ENCODE measurements at regions not wholly inside any gene's neighbourhood (a gene's known extent, or its start where the extent isn't known, plus 50 kb on each side); places are given as distances from the start of the nearest gene placed in this dataset.

DNA sequence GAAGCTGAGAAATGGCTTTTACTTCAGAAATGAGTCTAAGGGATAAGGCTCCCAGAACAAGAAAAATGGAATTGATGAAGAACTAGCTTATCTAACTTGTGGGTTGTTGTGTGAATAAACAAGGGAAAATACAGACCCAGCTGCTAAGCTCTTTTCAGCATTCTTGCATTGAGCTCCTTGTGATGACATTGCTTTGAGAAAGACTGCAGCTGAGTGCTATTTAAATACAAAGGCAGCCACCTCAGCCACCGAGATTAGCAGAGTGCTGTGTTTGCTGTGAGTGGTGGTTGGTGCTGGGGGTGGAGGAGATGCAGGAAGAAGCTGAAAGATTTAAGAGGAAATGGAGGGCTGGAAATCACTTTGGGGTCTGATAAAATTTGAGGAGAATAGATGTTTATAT is 396.0 kb upstream of the PRICKLE1 start:
- Histone ChIP-seq H3K4me1 (ENCODE audit: control insufficient read depth, extremely low read depth, insufficient read depth, low read length) (no peaks in the 10 kb centered on the region), H3K9me3 (ENCODE audit: control insufficient read depth, insufficient read depth, low read depth, low read length) (no peaks in the 10 kb centered on the region), H3K36me3 (ENCODE audit: control insufficient read depth, insufficient read depth, low read length) (no peaks in the 10 kb centered on the region), H4K20me1 (ENCODE audit: control insufficient read depth, extremely low read depth, insufficient read depth, low read length) (no peaks in the 10 kb centered on the region), H3K27me3 (ENCODE audit: control insufficient read depth, insufficient read depth, low read length) (no peaks in the 10 kb centered on the region), H3K4me3 (replicated peaks in 1 of 4; ENCODE audit: control extremely low read depth in 1 of 4, insufficient read depth in 1 of 4, low read depth in 3 of 4, low read length in 4 of 4) (no peak overlapping the region), H3K4me2 (ENCODE audit: extremely low read depth, insufficient read depth, low read length) (no peak overlapping the region), H3K79me2 (ENCODE audit: control insufficient read depth, insufficient read depth, low read length) (no peaks in the 10 kb centered on the region), H3K9ac (ENCODE audit: insufficient read depth, low read length) (no peak overlapping the region), H2AFZ (ENCODE audit: low read length) (no peak overlapping the region), H3K27ac (ENCODE audit: insufficient read depth, low read length) (no peak overlapping the region)
- DNase-seq (ENCODE audit: low read depth in 2 of 2) = peak in 1 of 2 donors; percentile 79
- TF ChIP-seq, protein P1, sequence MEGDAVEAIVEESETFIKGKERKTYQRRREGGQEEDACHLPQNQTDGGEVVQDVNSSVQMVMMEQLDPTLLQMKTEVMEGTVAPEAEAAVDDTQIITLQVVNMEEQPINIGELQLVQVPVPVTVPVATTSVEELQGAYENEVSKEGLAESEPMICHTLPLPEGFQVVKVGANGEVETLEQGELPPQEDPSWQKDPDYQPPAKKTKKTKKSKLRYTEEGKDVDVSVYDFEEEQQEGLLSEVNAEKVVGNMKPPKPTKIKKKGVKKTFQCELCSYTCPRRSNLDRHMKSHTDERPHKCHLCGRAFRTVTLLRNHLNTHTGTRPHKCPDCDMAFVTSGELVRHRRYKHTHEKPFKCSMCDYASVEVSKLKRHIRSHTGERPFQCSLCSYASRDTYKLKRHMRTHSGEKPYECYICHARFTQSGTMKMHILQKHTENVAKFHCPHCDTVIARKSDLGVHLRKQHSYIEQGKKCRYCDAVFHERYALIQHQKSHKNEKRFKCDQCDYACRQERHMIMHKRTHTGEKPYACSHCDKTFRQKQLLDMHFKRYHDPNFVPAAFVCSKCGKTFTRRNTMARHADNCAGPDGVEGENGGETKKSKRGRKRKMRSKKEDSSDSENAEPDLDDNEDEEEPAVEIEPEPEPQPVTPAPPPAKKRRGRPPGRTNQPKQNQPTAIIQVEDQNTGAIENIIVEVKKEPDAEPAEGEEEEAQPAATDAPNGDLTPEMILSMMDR (conservative IDR thresholded peaks at IDR 0.05 in 1 of 2, IDR thresholded peaks at IDR 0.05 in 1 of 2; ENCODE audit: low read depth in 1 of 2, low read length in 2 of 2) = no peak
- no peak for TF ChIP-seq EZH2 (IDR thresholded peaks at IDR 0.05; ENCODE audit: low read length, missing control alignments)

DNA sequence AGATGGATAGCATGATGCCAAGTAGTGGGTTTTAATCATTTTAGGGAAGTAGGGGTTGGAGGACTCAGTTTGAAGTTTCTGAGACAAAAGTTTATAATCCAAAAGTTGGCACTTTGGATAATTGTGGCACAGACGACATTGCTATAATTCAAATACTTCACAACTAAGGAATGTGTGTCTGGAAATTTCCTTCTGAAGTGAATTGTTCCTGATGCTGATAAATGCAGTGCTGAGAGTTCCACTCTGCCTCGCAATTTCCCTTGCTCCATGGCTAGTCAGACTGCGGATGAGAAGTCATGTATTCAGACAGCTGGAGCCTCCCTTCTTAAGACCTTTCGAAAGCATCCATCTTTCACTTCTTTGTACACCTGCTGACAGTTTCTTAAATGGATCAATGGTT is 393.3 kb upstream of the PRICKLE1 start:
- H4K20me1 ChIP-seq (ENCODE audit: control insufficient read depth, extremely low read depth, insufficient read depth, low read length) = no peaks in the 10 kb centered on the region

DNA sequence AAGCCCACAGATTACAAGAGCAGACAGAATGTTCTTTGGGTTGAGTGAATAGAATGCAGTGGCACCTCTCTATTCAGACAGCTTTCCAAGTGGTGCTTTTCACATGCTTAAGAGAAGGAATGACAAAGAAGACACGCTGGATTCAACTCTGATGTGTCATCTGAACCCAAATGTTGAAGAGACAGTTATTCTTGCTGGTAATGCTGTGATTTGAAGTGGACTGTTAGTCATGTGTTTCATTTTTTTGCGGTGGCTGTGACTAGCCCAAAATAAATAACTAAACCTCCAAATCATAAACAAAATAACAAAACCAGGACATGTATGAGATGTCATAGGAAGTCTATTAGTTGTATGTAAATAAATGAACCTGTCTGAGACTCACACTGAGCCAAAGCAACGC is 391.8 kb upstream of the PRICKLE1 start:
- Histone ChIP-seq H3K4me1 (ENCODE audit: control insufficient read depth, extremely low read depth, insufficient read depth, low read length) (no peaks in the 10 kb centered on the region), H3K9ac (ENCODE audit: insufficient read depth, low read length) (no peak overlapping the region), H3K9me3 (ENCODE audit: control insufficient read depth, insufficient read depth, low read depth, low read length) (no peaks in the 10 kb centered on the region), H3K4me3 (replicated peaks in 1 of 4; ENCODE audit: control extremely low read depth in 1 of 4, insufficient read depth in 1 of 4, low read depth in 3 of 4, low read length in 4 of 4) (no peak overlapping the region), H3K27ac (ENCODE audit: insufficient read depth, low read length) (no peak overlapping the region), H3K27me3 (ENCODE audit: control insufficient read depth, insufficient read depth, low read length) (no peaks in the 10 kb centered on the region), H3K79me2 (ENCODE audit: control insufficient read depth, insufficient read depth, low read length) (no peaks in the 10 kb centered on the region), H3K4me2 (ENCODE audit: extremely low read depth, insufficient read depth, low read length) (no peak overlapping the region), H2AFZ (ENCODE audit: low read length) (no peak overlapping the region), H3K36me3 (ENCODE audit: control insufficient read depth, insufficient read depth, low read length) (no peaks in the 10 kb centered on the region), H4K20me1 (ENCODE audit: control insufficient read depth, extremely low read depth, insufficient read depth, low read length) (no peaks in the 10 kb centered on the region)
- TF ChIP-seq, protein P1 (conservative IDR thresholded peaks at IDR 0.05 in 1 of 2, IDR thresholded peaks at IDR 0.05 in 1 of 2; ENCODE audit: low read depth in 1 of 2, low read length in 2 of 2) = no peak
- no peak for TF ChIP-seq EZH2 (IDR thresholded peaks at IDR 0.05; ENCODE audit: low read length, missing control alignments)
- peak; percentile 34 to 91 for DNase-seq (ENCODE audit: low read depth in 2 of 2)

More for the DNA sequence above, 393.3 kb upstream of the PRICKLE1 start:
- no peaks in the 10 kb centered on the region for H3K9me3 ChIP-seq (ENCODE audit: control insufficient read depth, insufficient read depth, low read depth, low read length)
- H3K27me3 ChIP-seq (ENCODE audit: control insufficient read depth, insufficient read depth, low read length) = no peaks in the 10 kb centered on the region
- H3K9ac ChIP-seq (ENCODE audit: insufficient read depth, low read length) = no peak overlapping the region
- DNase-seq (ENCODE audit: low read depth in 2 of 2) = peak in 1 of 2 donors; percentile 52
- no peak overlapping the region for H3K4me3 ChIP-seq (replicated peaks in 1 of 4; ENCODE audit: control extremely low read depth in 1 of 4, insufficient read depth in 1 of 4, low read depth in 3 of 4, low read length in 4 of 4)
- no peak overlapping the region for H3K4me2 ChIP-seq (ENCODE audit: extremely low read depth, insufficient read depth, low read length)
- no peaks in the 10 kb centered on the region for H3K4me1 ChIP-seq (ENCODE audit: control insufficient read depth, extremely low read depth, insufficient read depth, low read length)
- H3K27ac ChIP-seq (ENCODE audit: insufficient read depth, low read length) = no peak overlapping the region
- H3K36me3 ChIP-seq (ENCODE audit: control insufficient read depth, insufficient read depth, low read length) = no peaks in the 10 kb centered on the region
- no peaks in the 10 kb centered on the region for H3K79me2 ChIP-seq (ENCODE audit: control insufficient read depth, insufficient read depth, low read length)
- TF ChIP-seq, protein P1 (conservative IDR thresholded peaks at IDR 0.05 in 1 of 2, IDR thresholded peaks at IDR 0.05 in 1 of 2; ENCODE audit: low read depth in 1 of 2, low read length in 2 of 2) = no peak
- no peak for TF ChIP-seq EZH2 (IDR thresholded peaks at IDR 0.05; ENCODE audit: low read length, missing control alignments)
- no peak overlapping the region for H2AFZ ChIP-seq (ENCODE audit: low read length)

Measured in fibroblast of lung (primary cell).